ENCODE measurements at regions not wholly inside any gene's neighbourhood (a gene's known extent, or its start where the extent isn't known, plus 50 kb on each side); places are given as distances from the start of the nearest gene placed in this dataset.
"Not testable (repeated sequence)": the region's sequence is repeated elsewhere in the genome, so short reads cannot be mapped to it uniquely, and the experiment has no call there.

GRCh38 chr13:111590796-111591195 lies 270.4 kb downstream of the TEX29 start:
- Histone ChIP-seq H3K9me3 (ENCODE audit: control insufficient read depth, low read length) (no peaks in the 10 kb centered on the region), H3K4me1 (ENCODE audit: control insufficient read depth, insufficient read depth, low read length) (no peaks in the 10 kb centered on the region), H3K36me3 (ENCODE audit: control insufficient read depth, insufficient read depth, low read length) (no peaks in the 10 kb centered on the region), H3K27me3 (ENCODE audit: control insufficient read depth, insufficient read depth, low read length) (no peaks in the 10 kb centered on the region), H3K4me3 (ENCODE audit: low read length) (no peak overlapping the region), H3K9ac (ENCODE audit: low read length) (no peak overlapping the region)

GRCh38 chr13:111593490-111593889 lies 273.0 kb downstream of the TEX29 start:
- H3K4me3 ChIP-seq (ENCODE audit: low read length) = not testable (repeated sequence)

GRCh38 chr13:111594606-111595005 lies 274.2 kb downstream of the TEX29 start:
- Histone ChIP-seq H3K9me3 (ENCODE audit: control insufficient read depth, low read length) (no peaks in the 10 kb centered on the region), H3K36me3 (ENCODE audit: control insufficient read depth, insufficient read depth, low read length) (no peaks in the 10 kb centered on the region), H3K4me1 (ENCODE audit: control insufficient read depth, insufficient read depth, low read length) (peaks cover 11% of the 10 kb centered on the region), H3K27me3 (ENCODE audit: control insufficient read depth, insufficient read depth, low read length) (no peaks in the 10 kb centered on the region), H3K9ac (ENCODE audit: low read length) (no peak overlapping the region), H3K4me3 (ENCODE audit: low read length) (no peak overlapping the region)

More at GRCh38 chr13:111593490-111593889, 273.0 kb downstream of the TEX29 start:
- not testable (repeated sequence) for H3K27me3 ChIP-seq (ENCODE audit: control insufficient read depth, insufficient read depth, low read length); H3K9ac ChIP-seq (ENCODE audit: low read length); H3K36me3 ChIP-seq (ENCODE audit: control insufficient read depth, insufficient read depth, low read length); H3K4me1 ChIP-seq (ENCODE audit: control insufficient read depth, insufficient read depth, low read length); H3K9me3 ChIP-seq (ENCODE audit: control insufficient read depth, low read length)

- no peaks in the 10 kb centered on the region for H3K9me3 ChIP-seq (ENCODE audit: control insufficient read depth, low read length)
Observed at GRCh38 chr13:111595276-111595675, 274.8 kb downstream of the TEX29 start.

GRCh38 chr13:111595791-111596190 lies 275.3 kb downstream of the TEX29 start:
- H3K9ac ChIP-seq (ENCODE audit: low read length) = no peak overlapping the region
- no peaks in the 10 kb centered on the region for H3K9me3 ChIP-seq (ENCODE audit: control insufficient read depth, low read length)
- H3K4me3 ChIP-seq (ENCODE audit: low read length) = no peak overlapping the region
- no peaks in the 10 kb centered on the region for H3K27me3 ChIP-seq (ENCODE audit: control insufficient read depth, insufficient read depth, low read length)
- peaks cover 23% of the 10 kb centered on the region for H3K4me1 ChIP-seq (ENCODE audit: control insufficient read depth, insufficient read depth, low read length)
- H3K36me3 ChIP-seq (ENCODE audit: control insufficient read depth, insufficient read depth, low read length) = no peaks in the 10 kb centered on the region

More at GRCh38 chr13:111595276-111595675, 274.8 kb downstream of the TEX29 start:
- Histone ChIP-seq H3K9ac (ENCODE audit: low read length) (no peak overlapping the region), H3K27me3 (ENCODE audit: control insufficient read depth, insufficient read depth, low read length) (no peaks in the 10 kb centered on the region), H3K4me3 (ENCODE audit: low read length) (no peak overlapping the region), H3K4me1 (ENCODE audit: control insufficient read depth, insufficient read depth, low read length) (peaks cover 18% of the 10 kb centered on the region), H3K36me3 (ENCODE audit: control insufficient read depth, insufficient read depth, low read length) (no peaks in the 10 kb centered on the region)

- Histone ChIP-seq H3K9me3 (ENCODE audit: control insufficient read depth, low read length) (no peaks in the 10 kb centered on the region), H3K9ac (ENCODE audit: low read length) (no peak overlapping the region), H3K27me3 (ENCODE audit: control insufficient read depth, insufficient read depth, low read length) (no peaks in the 10 kb centered on the region), H3K36me3 (ENCODE audit: control insufficient read depth, insufficient read depth, low read length) (no peaks in the 10 kb centered on the region), H3K4me3 (ENCODE audit: low read length) (no peak overlapping the region), H3K4me1 (ENCODE audit: control insufficient read depth, insufficient read depth, low read length) (peaks cover 35% of the 10 kb centered on the region)
Observed at GRCh38 chr13:111597191-111597611, 276.8 kb downstream of the TEX29 start.

GRCh38 chr13:111597618-111598017 lies 277.2 kb downstream of the TEX29 start:
- H3K36me3 ChIP-seq (ENCODE audit: control insufficient read depth, insufficient read depth, low read length) = no peaks in the 10 kb centered on the region
- H3K27me3 ChIP-seq (ENCODE audit: control insufficient read depth, insufficient read depth, low read length) = no peaks in the 10 kb centered on the region
- no peak overlapping the region for H3K4me3 ChIP-seq (ENCODE audit: low read length)

GRCh38 chr13:111598747-111599146 lies 278.3 kb downstream of the TEX29 start:
- Histone ChIP-seq H3K4me3 (ENCODE audit: low read length) (no peak overlapping the region), H3K36me3 (ENCODE audit: control insufficient read depth, insufficient read depth, low read length) (no peaks in the 10 kb centered on the region), H3K9me3 (ENCODE audit: control insufficient read depth, low read length) (no peaks in the 10 kb centered on the region), H3K9ac (ENCODE audit: low read length) (no peak overlapping the region), H3K4me1 (ENCODE audit: control insufficient read depth, insufficient read depth, low read length) (peaks cover 35% of the 10 kb centered on the region), H3K27me3 (ENCODE audit: control insufficient read depth, insufficient read depth, low read length) (no peaks in the 10 kb centered on the region)

More at GRCh38 chr13:111597618-111598017, 277.2 kb downstream of the TEX29 start:
- Histone ChIP-seq H3K4me1 (ENCODE audit: control insufficient read depth, insufficient read depth, low read length) (peaks cover 35% of the 10 kb centered on the region), H3K9me3 (ENCODE audit: control insufficient read depth, low read length) (no peaks in the 10 kb centered on the region), H3K9ac (ENCODE audit: low read length) (no peak overlapping the region)

- Histone ChIP-seq H3K4me1 (ENCODE audit: control insufficient read depth, insufficient read depth, low read length) (peaks cover 35% of the 10 kb centered on the region), H3K27me3 (ENCODE audit: control insufficient read depth, insufficient read depth, low read length) (no peaks in the 10 kb centered on the region), H3K4me3 (ENCODE audit: low read length) (no peak overlapping the region), H3K9me3 (ENCODE audit: control insufficient read depth, low read length) (no peaks in the 10 kb centered on the region), H3K36me3 (ENCODE audit: control insufficient read depth, insufficient read depth, low read length) (no peaks in the 10 kb centered on the region), H3K9ac (ENCODE audit: low read length) (no peak overlapping the region)
Observed at GRCh38 chr13:111599791-111600190, 279.3 kb downstream of the TEX29 start.

GRCh38 chr13:111602874-111603273 lies 282.4 kb downstream of the TEX29 start:
- H3K27me3 ChIP-seq (ENCODE audit: control insufficient read depth, insufficient read depth, low read length) = no peaks in the 10 kb centered on the region
- no peaks in the 10 kb centered on the region for H3K9me3 ChIP-seq (ENCODE audit: control insufficient read depth, low read length)
- no peak overlapping the region for H3K9ac ChIP-seq (ENCODE audit: low read length)
- no peak overlapping the region for H3K4me3 ChIP-seq (ENCODE audit: low read length)
- H3K4me1 ChIP-seq (ENCODE audit: control insufficient read depth, insufficient read depth, low read length) = peaks cover 35% of the 10 kb centered on the region
- H3K36me3 ChIP-seq (ENCODE audit: control insufficient read depth, insufficient read depth, low read length) = no peaks in the 10 kb centered on the region

- Histone ChIP-seq H3K4me1 (ENCODE audit: control insufficient read depth, insufficient read depth, low read length) (peaks cover 29% of the 10 kb centered on the region), H3K4me3 (ENCODE audit: low read length) (no peak overlapping the region), H3K9me3 (ENCODE audit: control insufficient read depth, low read length) (no peaks in the 10 kb centered on the region), H3K36me3 (ENCODE audit: control insufficient read depth, insufficient read depth, low read length) (no peaks in the 10 kb centered on the region), H3K9ac (ENCODE audit: low read length) (no peak overlapping the region), H3K27me3 (ENCODE audit: control insufficient read depth, insufficient read depth, low read length) (no peaks in the 10 kb centered on the region)
Observed at GRCh38 chr13:111604097-111604496, 283.7 kb downstream of the TEX29 start.

GRCh38 chr13:111608556-111608955 lies 288.1 kb downstream of the TEX29 start:
- Histone ChIP-seq H3K4me3 (ENCODE audit: low read length) (no peak overlapping the region), H3K9me3 (ENCODE audit: control insufficient read depth, low read length) (no peaks in the 10 kb centered on the region), H3K27me3 (ENCODE audit: control insufficient read depth, insufficient read depth, low read length) (no peaks in the 10 kb centered on the region), H3K9ac (ENCODE audit: low read length) (no peak overlapping the region), H3K36me3 (ENCODE audit: control insufficient read depth, insufficient read depth, low read length) (no peaks in the 10 kb centered on the region), H3K4me1 (ENCODE audit: control insufficient read depth, insufficient read depth, low read length) (no peaks in the 10 kb centered on the region)

- Histone ChIP-seq H3K27me3 (ENCODE audit: control insufficient read depth, insufficient read depth, low read length) (no peaks in the 10 kb centered on the region), H3K4me1 (ENCODE audit: control insufficient read depth, insufficient read depth, low read length) (peaks cover 9% of the 10 kb centered on the region), H3K9me3 (ENCODE audit: control insufficient read depth, low read length) (no peaks in the 10 kb centered on the region), H3K9ac (ENCODE audit: low read length) (no peak overlapping the region), H3K36me3 (ENCODE audit: control insufficient read depth, insufficient read depth, low read length) (no peaks in the 10 kb centered on the region), H3K4me3 (ENCODE audit: low read length) (no peak overlapping the region)
Observed at GRCh38 chr13:111609631-111610030, 289.2 kb downstream of the TEX29 start.
